A549 (cell line): ENCODE measurements at regions not wholly inside any gene's neighbourhood (a gene's known extent, or its start where the extent isn't known, plus 50 kb on each side); places are given as distances from the start of the nearest gene placed in this dataset.

ENCODE experiments used
- CHD2 ChIP-seq: fragments of 150-350 bp; IDR thresholded peaks from 2 replicates; pipeline ENCODE4 v1.6.1; 2014; ENCODE audit warnings: low read length; ENCODE audit not compliant: partially characterized antibody
- CTCF ChIP-seq: fragments of >200 bp; sonication (Bioruptor Twin); formaldehyde crosslinking; IDR thresholded peaks from 3 replicates; pipeline ENCODE4 v1.5.1; 2016
- POLR2A ChIP-seq: IDR thresholded peaks from 2 replicates; pipeline ENCODE4 v1.6.1; 2012; ENCODE audit warnings: mild to moderate bottlenecking, low read length
- ZSCAN20 ChIP-seq: fragments of 250-450 bp; sonication (Bioruptor Pico); IDR thresholded peaks from 2 replicates; pipeline ENCODE4 v1.8.0; 2022; ENCODE audit warnings: mild to moderate bottlenecking, moderate library complexity

- TF ChIP-seq CTCF: no peak
- no peak for TF ChIP-seq POLR2A
- TF ChIP-seq CHD2: no peak
- TF ChIP-seq ZSCAN20 (CRISPR knock-in tag): no peak
Measured at GRCh38 chr22:47435204-47435487, 672.7 kb downstream of the TBC1D22A start.
